ENCODE measurements at regions not wholly inside any gene's neighbourhood (a gene's known extent, or its start where the extent isn't known, plus 50 kb on each side); places are given as distances from the start of the nearest gene placed in this dataset.

- peak overlapping the region; percentile 29 for H3K9ac ChIP-seq (ENCODE audit: low read length)
- peaks cover 29% of the 10 kb centered on the region for H3K4me1 ChIP-seq (ENCODE audit: control insufficient read depth, low read depth, low read length)
- H3K9me3 ChIP-seq (ENCODE audit: control insufficient read depth, low read depth, low read length), result no peaks in the 10 kb centered on the region
- H3K27me3 ChIP-seq (ENCODE audit: control insufficient read depth, insufficient read depth, low read length), result peaks cover 80% of the 10 kb centered on the region
- no peaks in the 10 kb centered on the region for H3K36me3 ChIP-seq (ENCODE audit: control insufficient read depth, low read depth, low read length)
- no peak overlapping the region for H3K27ac ChIP-seq (ENCODE audit: low read length)
- peak overlapping the region; percentile 55 for H3K4me3 ChIP-seq (ENCODE audit: low read length)
Observed at GRCh38 chr13:112205990-112206389, 139.0 kb downstream of the SOX1 start.

GRCh38 chr13:112207129-112207528 is 140.2 kb downstream of the SOX1 start:
- Histone ChIP-seq H3K9me3 (ENCODE audit: control insufficient read depth, low read depth, low read length) (no peaks in the 10 kb centered on the region), H3K4me1 (ENCODE audit: control insufficient read depth, low read depth, low read length) (peaks cover 32% of the 10 kb centered on the region), H3K27ac (ENCODE audit: low read length) (no peak overlapping the region), H3K36me3 (ENCODE audit: control insufficient read depth, low read depth, low read length) (no peaks in the 10 kb centered on the region), H3K4me3 (ENCODE audit: low read length) (no peak overlapping the region), H3K27me3 (ENCODE audit: control insufficient read depth, insufficient read depth, low read length) (peaks cover 70% of the 10 kb centered on the region), H3K9ac (ENCODE audit: low read length) (no peak overlapping the region)

- H3K36me3 ChIP-seq (ENCODE audit: control insufficient read depth, low read depth, low read length), result no peaks in the 10 kb centered on the region
- no peak overlapping the region for H3K27ac ChIP-seq (ENCODE audit: low read length)
- H3K4me3 ChIP-seq (ENCODE audit: low read length), result no peak overlapping the region
- peaks cover 32% of the 10 kb centered on the region for H3K4me1 ChIP-seq (ENCODE audit: control insufficient read depth, low read depth, low read length)
- no peak overlapping the region for H3K9ac ChIP-seq (ENCODE audit: low read length)
- H3K27me3 ChIP-seq (ENCODE audit: control insufficient read depth, insufficient read depth, low read length), result peaks cover 55% of the 10 kb centered on the region
- H3K9me3 ChIP-seq (ENCODE audit: control insufficient read depth, low read depth, low read length), result no peaks in the 10 kb centered on the region
Observed at GRCh38 chr13:112208656-112209055, 141.7 kb downstream of the SOX1 start.

GRCh38 chr13:112209266-112209665 is 142.3 kb downstream of the SOX1 start:
- no peak overlapping the region for H3K4me3 ChIP-seq (ENCODE audit: low read length)
- H3K27me3 ChIP-seq (ENCODE audit: control insufficient read depth, insufficient read depth, low read length), result peaks cover 49% of the 10 kb centered on the region
- H3K9me3 ChIP-seq (ENCODE audit: control insufficient read depth, low read depth, low read length), result no peaks in the 10 kb centered on the region
- no peak overlapping the region for H3K27ac ChIP-seq (ENCODE audit: low read length)
- H3K36me3 ChIP-seq (ENCODE audit: control insufficient read depth, low read depth, low read length), result no peaks in the 10 kb centered on the region
- H3K9ac ChIP-seq (ENCODE audit: low read length), result no peak overlapping the region
- peaks cover 30% of the 10 kb centered on the region for H3K4me1 ChIP-seq (ENCODE audit: control insufficient read depth, low read depth, low read length)

- no peak overlapping the region for H3K4me3 ChIP-seq (ENCODE audit: low read length)
- H3K9ac ChIP-seq (ENCODE audit: low read length), result no peak overlapping the region
- peaks cover 44% of the 10 kb centered on the region for H3K27me3 ChIP-seq (ENCODE audit: control insufficient read depth, insufficient read depth, low read length)
- H3K4me1 ChIP-seq (ENCODE audit: control insufficient read depth, low read depth, low read length), result peaks cover 26% of the 10 kb centered on the region
- H3K9me3 ChIP-seq (ENCODE audit: control insufficient read depth, low read depth, low read length), result no peaks in the 10 kb centered on the region
- H3K27ac ChIP-seq (ENCODE audit: low read length), result no peak overlapping the region
- H3K36me3 ChIP-seq (ENCODE audit: control insufficient read depth, low read depth, low read length), result no peaks in the 10 kb centered on the region
Observed at GRCh38 chr13:112209711-112210110, 142.8 kb downstream of the SOX1 start.

- Histone ChIP-seq H3K36me3 (ENCODE audit: control insufficient read depth, low read depth, low read length) (no peaks in the 10 kb centered on the region), H3K4me3 (ENCODE audit: low read length) (no peak overlapping the region), H3K4me1 (ENCODE audit: control insufficient read depth, low read depth, low read length) (peaks cover 22% of the 10 kb centered on the region), H3K9me3 (ENCODE audit: control insufficient read depth, low read depth, low read length) (no peaks in the 10 kb centered on the region), H3K27me3 (ENCODE audit: control insufficient read depth, insufficient read depth, low read length) (peaks cover 38% of the 10 kb centered on the region), H3K27ac (ENCODE audit: low read length) (no peak overlapping the region), H3K9ac (ENCODE audit: low read length) (no peak overlapping the region)
Observed at GRCh38 chr13:112210371-112210770, 143.4 kb downstream of the SOX1 start.

GRCh38 chr13:112212533-112212932 is 145.6 kb downstream of the SOX1 start:
- Histone ChIP-seq H3K27ac (ENCODE audit: low read length) (no peak overlapping the region), H3K36me3 (ENCODE audit: control insufficient read depth, low read depth, low read length) (no peaks in the 10 kb centered on the region), H3K9ac (ENCODE audit: low read length) (no peak overlapping the region), H3K4me3 (ENCODE audit: low read length) (no peak overlapping the region), H3K4me1 (ENCODE audit: control insufficient read depth, low read depth, low read length) (peaks cover 3% of the 10 kb centered on the region), H3K27me3 (ENCODE audit: control insufficient read depth, insufficient read depth, low read length) (peaks cover 16% of the 10 kb centered on the region), H3K9me3 (ENCODE audit: control insufficient read depth, low read depth, low read length) (no peaks in the 10 kb centered on the region)

GRCh38 chr13:112213467-112214255 is 146.7 kb downstream of the SOX1 start:
- Histone ChIP-seq H3K4me1 (ENCODE audit: control insufficient read depth, low read depth, low read length) (peaks cover 2% of the 10 kb centered on the region), H3K27ac (ENCODE audit: low read length) (no peak overlapping the region), H3K4me3 (ENCODE audit: low read length) (no peak overlapping the region), H3K36me3 (ENCODE audit: control insufficient read depth, low read depth, low read length) (no peaks in the 10 kb centered on the region), H3K27me3 (ENCODE audit: control insufficient read depth, insufficient read depth, low read length) (peaks cover 5% of the 10 kb centered on the region), H3K9me3 (ENCODE audit: control insufficient read depth, low read depth, low read length) (no peaks in the 10 kb centered on the region), H3K9ac (ENCODE audit: low read length) (no peak overlapping the region)

- Histone ChIP-seq H3K27me3 (ENCODE audit: control insufficient read depth, insufficient read depth, low read length) (no peaks in the 10 kb centered on the region), H3K4me1 (ENCODE audit: control insufficient read depth, low read depth, low read length) (peaks cover 2% of the 10 kb centered on the region), H3K36me3 (ENCODE audit: control insufficient read depth, low read depth, low read length) (no peaks in the 10 kb centered on the region), H3K4me3 (ENCODE audit: low read length) (no peak overlapping the region), H3K9me3 (ENCODE audit: control insufficient read depth, low read depth, low read length) (no peaks in the 10 kb centered on the region), H3K9ac (ENCODE audit: low read length) (no peak overlapping the region), H3K27ac (ENCODE audit: low read length) (no peak overlapping the region)
Observed at GRCh38 chr13:112215871-112216270, 148.9 kb downstream of the SOX1 start.

GRCh38 chr13:112217431-112217830 is 150.5 kb downstream of the SOX1 start:
- Histone ChIP-seq H3K27ac (ENCODE audit: low read length) (no peak overlapping the region), H3K9ac (ENCODE audit: low read length) (no peak overlapping the region), H3K36me3 (ENCODE audit: control insufficient read depth, low read depth, low read length) (no peaks in the 10 kb centered on the region), H3K27me3 (ENCODE audit: control insufficient read depth, insufficient read depth, low read length) (no peaks in the 10 kb centered on the region), H3K4me1 (ENCODE audit: control insufficient read depth, low read depth, low read length) (no peaks in the 10 kb centered on the region), H3K4me3 (ENCODE audit: low read length) (no peak overlapping the region), H3K9me3 (ENCODE audit: control insufficient read depth, low read depth, low read length) (no peaks in the 10 kb centered on the region)

GRCh38 chr13:112218416-112218815 is 151.5 kb downstream of the SOX1 start:
- Histone ChIP-seq H3K27me3 (ENCODE audit: control insufficient read depth, insufficient read depth, low read length) (no peaks in the 10 kb centered on the region), H3K27ac (ENCODE audit: low read length) (no peak overlapping the region), H3K9ac (ENCODE audit: low read length) (no peak overlapping the region), H3K4me1 (ENCODE audit: control insufficient read depth, low read depth, low read length) (no peaks in the 10 kb centered on the region), H3K9me3 (ENCODE audit: control insufficient read depth, low read depth, low read length) (no peaks in the 10 kb centered on the region), H3K36me3 (ENCODE audit: control insufficient read depth, low read depth, low read length) (no peaks in the 10 kb centered on the region), H3K4me3 (ENCODE audit: low read length) (no peak overlapping the region)

- H3K4me1 ChIP-seq (ENCODE audit: control insufficient read depth, low read depth, low read length), result no peaks in the 10 kb centered on the region
- no peaks in the 10 kb centered on the region for H3K9me3 ChIP-seq (ENCODE audit: control insufficient read depth, low read depth, low read length)
- no peaks in the 10 kb centered on the region for H3K36me3 ChIP-seq (ENCODE audit: control insufficient read depth, low read depth, low read length)
- H3K4me3 ChIP-seq (ENCODE audit: low read length), result no peak overlapping the region
- no peak overlapping the region for H3K9ac ChIP-seq (ENCODE audit: low read length)
- H3K27ac ChIP-seq (ENCODE audit: low read length), result no peak overlapping the region
- no peaks in the 10 kb centered on the region for H3K27me3 ChIP-seq (ENCODE audit: control insufficient read depth, insufficient read depth, low read length)
Observed at GRCh38 chr13:112219740-112220139, 152.8 kb downstream of the SOX1 start.
